Natural killer cell (primary cell): ENCODE measurements at regions not wholly inside any gene's neighbourhood (a gene's known extent, or its start where the extent isn't known, plus 50 kb on each side); places are given as distances from the start of the nearest gene placed in this dataset.

Experiments used
- ATAC-seq, 3 donors: fragments of 150-1000 bp in 2 of 3; fragments of 200-7000 bp in 1 of 3; cut with Tn5 transposase; 1 replicate in 1 of 3; 2 replicates in 2 of 3; pipeline ENCODE4 v1.10.0; 2021; ENCODE audit warnings: mild to moderate bottlenecking in 2 of 3, moderate library complexity in 2 of 3
- DNase-seq, 2 donors: peaks; one replicate each; pipeline versions ENCODE4 v3.0.0 to v3.0.0-alpha.2; 2013 to 2021; ENCODE audit warnings: mixed read lengths in 1 of 2
- H3K27ac ChIP-seq: one replicate; pipeline ENCODE4 v1.5.1; 2013; ENCODE audit warnings: mild to moderate bottlenecking, low read length
- H3K27me3 ChIP-seq: one replicate; pipeline ENCODE4 v1.6.1; 2013; ENCODE audit warnings: low read length; ENCODE audit not compliant: control insufficient read depth, insufficient read depth
- H3K36me3 ChIP-seq: one replicate; pipeline ENCODE4 v1.6.1; 2013; ENCODE audit warnings: low read length; ENCODE audit not compliant: control insufficient read depth, insufficient read depth
- H3K4me1 ChIP-seq: one replicate; pipeline ENCODE4 v1.6.1; 2013; ENCODE audit warnings: low read length; ENCODE audit not compliant: control insufficient read depth, insufficient read depth
- H3K4me3 ChIP-seq: one replicate; pipeline ENCODE4 v1.5.1; 2013; ENCODE audit warnings: low read length
- H3K9me3 ChIP-seq: one replicate; pipeline ENCODE4 v1.6.1; 2013; ENCODE audit warnings: low read length; ENCODE audit not compliant: control insufficient read depth, insufficient read depth
- H3K27ac Mint-ChIP-seq, 2 donors: one replicate each; pipeline ENCODE4 v1.8.0; 2022; ENCODE audit warnings: mild to moderate bottlenecking in 2 of 2, mixed read lengths in 2 of 2, moderate library complexity in 1 of 2
- H3K27me3 Mint-ChIP-seq, 2 donors: one replicate each; pipeline ENCODE4 v1.8.0; 2022; ENCODE audit warnings: low read depth in 2 of 2, mixed read lengths in 2 of 2
- H3K36me3 Mint-ChIP-seq: one replicate; pipeline ENCODE4 v1.8.0; 2022; ENCODE audit warnings: mixed read lengths
- H3K4me1 Mint-ChIP-seq, 2 donors: one replicate each; pipeline ENCODE4 v1.8.0; 2022; ENCODE audit warnings: mixed read lengths in 2 of 2
- H3K4me3 Mint-ChIP-seq: one replicate; pipeline ENCODE4 v1.8.0; 2022; ENCODE audit warnings: mild to moderate bottlenecking, moderate library complexity, mixed read lengths
- H3K9me3 Mint-ChIP-seq, 2 donors: one replicate each; pipeline ENCODE4 v1.8.0; 2022; ENCODE audit warnings: mixed read lengths in 2 of 2
- WGBS: methylation state at CpG from one replicate; pipeline ENCODE4 v1.1.7; 2013; ENCODE audit warnings: missing lambda C conversion rate; ENCODE audit not compliant: insufficient coverage; 5-methylcytosine and 5-hydroxymethylcytosine counted together
- intact Hi-C: fragments of 100-400 bp; cut with micrococcal nuclease; formaldehyde crosslinking; loops from one replicate; pipeline ENCODE4 v1.14.2; 2022
- TF ChIP-seq, protein P1 (sequence below): fragments of 200-600 bp; IDR thresholded peaks from one replicate; pipeline ENCODE4 v1.8.0; 2022; ENCODE audit warnings: antibody characterized with exemption

DNA sequence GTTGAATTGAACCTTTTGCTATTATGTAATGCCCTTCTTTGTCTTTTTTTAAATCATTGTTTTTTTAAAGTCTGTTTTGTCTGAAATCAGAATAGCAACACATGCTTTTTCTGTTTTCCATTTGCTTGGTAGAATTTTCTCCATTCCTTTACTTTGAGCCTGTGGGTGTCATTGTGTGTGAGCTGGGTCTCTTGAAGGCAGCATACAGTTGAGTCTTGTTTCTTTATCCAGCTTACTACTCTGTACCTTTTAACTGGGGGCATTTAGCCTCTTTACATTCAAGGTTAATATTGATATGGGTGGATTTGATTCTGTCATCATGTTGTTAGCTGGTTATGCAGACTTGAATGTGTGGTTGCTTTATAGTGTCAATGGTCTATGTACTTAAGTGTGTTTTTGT is 292.0 kb downstream of the MAP2K4 start:
- TF ChIP-seq, protein P1, sequence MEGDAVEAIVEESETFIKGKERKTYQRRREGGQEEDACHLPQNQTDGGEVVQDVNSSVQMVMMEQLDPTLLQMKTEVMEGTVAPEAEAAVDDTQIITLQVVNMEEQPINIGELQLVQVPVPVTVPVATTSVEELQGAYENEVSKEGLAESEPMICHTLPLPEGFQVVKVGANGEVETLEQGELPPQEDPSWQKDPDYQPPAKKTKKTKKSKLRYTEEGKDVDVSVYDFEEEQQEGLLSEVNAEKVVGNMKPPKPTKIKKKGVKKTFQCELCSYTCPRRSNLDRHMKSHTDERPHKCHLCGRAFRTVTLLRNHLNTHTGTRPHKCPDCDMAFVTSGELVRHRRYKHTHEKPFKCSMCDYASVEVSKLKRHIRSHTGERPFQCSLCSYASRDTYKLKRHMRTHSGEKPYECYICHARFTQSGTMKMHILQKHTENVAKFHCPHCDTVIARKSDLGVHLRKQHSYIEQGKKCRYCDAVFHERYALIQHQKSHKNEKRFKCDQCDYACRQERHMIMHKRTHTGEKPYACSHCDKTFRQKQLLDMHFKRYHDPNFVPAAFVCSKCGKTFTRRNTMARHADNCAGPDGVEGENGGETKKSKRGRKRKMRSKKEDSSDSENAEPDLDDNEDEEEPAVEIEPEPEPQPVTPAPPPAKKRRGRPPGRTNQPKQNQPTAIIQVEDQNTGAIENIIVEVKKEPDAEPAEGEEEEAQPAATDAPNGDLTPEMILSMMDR, result no peak
- Mint-ChIP-seq H3K9me3 (peaks cover 9 to 25% of the 10 kb centered on the region in 2 donors), H3K27ac (no peak overlapping the region), H3K4me3 (no peak overlapping the region), H3K4me1 (no peaks in the 10 kb centered on the region), H3K36me3 (peaks cover 18% of the 10 kb centered on the region), H3K27me3 (no peaks in the 10 kb centered on the region)
- Histone ChIP-seq H3K4me1 (no peaks in the 10 kb centered on the region), H3K9me3 (peaks cover 3% of the 10 kb centered on the region), H3K27ac (no peak overlapping the region), H3K36me3 (no peaks in the 10 kb centered on the region), H3K27me3 (no peaks in the 10 kb centered on the region), H3K4me3 (no peak overlapping the region)
- no peak for ATAC-seq
- intact Hi-C loops, result no loop called here
- DNase-seq, result no peak

DNA sequence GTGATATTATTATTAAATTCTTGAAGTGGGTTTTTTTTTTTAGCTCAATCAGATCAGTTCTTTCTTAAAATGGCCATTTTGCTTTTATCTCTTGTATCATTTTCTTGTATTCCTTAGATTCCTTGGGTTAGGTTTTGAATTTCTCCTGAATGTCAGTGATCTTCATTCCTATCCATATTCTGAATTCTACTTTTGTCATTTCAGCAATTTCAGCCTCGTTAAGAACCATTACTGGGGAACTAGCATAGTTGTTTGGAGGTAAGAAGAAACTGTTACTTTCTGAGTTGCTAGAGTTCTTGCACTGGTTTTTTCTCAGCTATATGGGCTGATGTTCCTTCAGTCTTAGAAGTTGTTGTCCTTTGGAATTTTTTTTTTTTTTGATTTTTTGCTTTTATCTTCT is 293.1 kb downstream of the MAP2K4 start:
- DNase-seq (no peak), ATAC-seq (no peak)
- H3K27ac ChIP-seq, result no peak overlapping the region
- intact Hi-C loops, result no loop called here
- no peaks in the 10 kb centered on the region for H3K36me3 ChIP-seq
- H3K4me1 Mint-ChIP-seq, result no peaks in the 10 kb centered on the region
- no peaks in the 10 kb centered on the region for H3K4me1 ChIP-seq
- 80% methylated on average over 1 of the region's 1 CpG for WGBS
- TF ChIP-seq, protein P1, result no peak
- H3K27ac Mint-ChIP-seq, result no peak overlapping the region
- H3K27me3 Mint-ChIP-seq, result no peaks in the 10 kb centered on the region
- no peak overlapping the region for H3K4me3 ChIP-seq
- H3K4me3 Mint-ChIP-seq, result no peak overlapping the region
- peaks cover 18% of the 10 kb centered on the region for H3K36me3 Mint-ChIP-seq
- peaks cover 3% of the 10 kb centered on the region for H3K9me3 ChIP-seq
- H3K9me3 Mint-ChIP-seq, result peaks cover 6 to 22% of the 10 kb centered on the region in 2 donors
- no peaks in the 10 kb centered on the region for H3K27me3 ChIP-seq

DNA sequence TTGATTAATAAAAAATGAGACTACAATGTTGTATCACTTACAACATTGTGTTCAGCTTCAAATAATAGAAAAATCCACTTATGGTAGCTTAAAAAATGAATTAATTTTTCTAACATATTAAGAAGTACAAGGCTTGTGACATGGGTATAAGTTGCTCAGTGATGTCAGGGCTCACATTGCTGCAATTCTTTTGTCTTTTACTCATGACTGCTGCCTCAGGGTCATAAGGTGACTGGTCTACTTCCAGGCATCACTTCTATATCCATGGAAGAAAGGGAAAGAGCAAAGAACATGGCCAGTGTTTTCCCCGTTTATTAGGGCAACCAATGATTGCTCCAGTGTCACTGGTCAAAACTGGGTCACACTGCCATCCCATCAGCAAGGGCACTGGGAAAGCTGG is 295.3 kb downstream of the MAP2K4 start:
- H3K27ac ChIP-seq, result no peak overlapping the region
- H3K27me3 Mint-ChIP-seq, result no peaks in the 10 kb centered on the region
- ATAC-seq (no peak), DNase-seq (no peak)
- no peaks in the 10 kb centered on the region for H3K36me3 ChIP-seq
- no peaks in the 10 kb centered on the region for H3K27me3 ChIP-seq
- intact Hi-C loops, result no loop called here
- H3K4me3 Mint-ChIP-seq, result no peak overlapping the region
- H3K4me1 ChIP-seq, result no peaks in the 10 kb centered on the region
- H3K4me1 Mint-ChIP-seq, result no peaks in the 10 kb centered on the region
- peaks cover 18% of the 10 kb centered on the region for H3K36me3 Mint-ChIP-seq
- H3K27ac Mint-ChIP-seq, result no peak overlapping the region
- no peak overlapping the region for H3K4me3 ChIP-seq
- WGBS, result 81% methylated on average over 1 of the region's 1 CpG
- H3K9me3 ChIP-seq, result peaks cover 3% of the 10 kb centered on the region
- peaks cover 11 to 21% of the 10 kb centered on the region in 2 donors for H3K9me3 Mint-ChIP-seq
- TF ChIP-seq, protein P1, result no peak

DNA sequence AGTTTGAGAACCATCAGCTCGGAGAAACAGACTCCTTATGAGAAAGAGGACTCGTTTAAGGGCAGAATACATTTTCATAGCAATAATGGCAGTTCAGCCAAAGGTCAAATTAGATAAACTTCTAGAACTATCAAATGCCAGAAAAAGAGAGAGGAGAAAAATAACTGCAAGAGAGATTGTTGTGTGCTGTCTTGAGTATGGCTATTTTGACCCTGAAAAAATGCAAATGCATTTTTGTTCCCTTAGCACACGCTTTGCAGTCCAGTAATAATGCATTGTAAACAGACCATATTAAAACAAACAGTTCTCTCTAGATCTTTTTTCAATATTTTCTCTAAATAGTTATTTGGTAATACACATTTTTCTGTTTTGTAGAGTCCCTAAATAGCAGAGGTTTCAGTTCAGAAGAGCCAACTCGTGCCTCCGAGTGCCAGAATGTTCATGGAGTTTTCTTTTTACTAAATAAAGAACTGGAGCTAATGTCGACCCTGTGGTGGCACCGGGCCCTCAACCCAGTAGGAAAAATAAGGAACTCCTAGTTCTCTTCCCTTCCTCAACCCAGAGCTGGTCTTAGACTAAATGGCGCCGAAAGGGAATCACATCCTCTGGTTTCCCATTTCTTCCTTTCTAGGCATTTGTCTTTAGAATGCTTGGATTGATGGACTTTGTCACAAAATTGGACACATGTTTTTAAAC is 298.0 kb downstream of the MAP2K4 start:
- Mint-ChIP-seq H3K4me3 (no peak overlapping the region), H3K27me3 (no peaks in the 10 kb centered on the region), H3K9me3 (peaks cover 8 to 20% of the 10 kb centered on the region in 2 donors), H3K36me3 (peaks cover 15% of the 10 kb centered on the region), H3K27ac (no peak overlapping the region), H3K4me1 (no peaks in the 10 kb centered on the region)
- intact Hi-C loops, result no loop called here
- Histone ChIP-seq H3K9me3 (peaks cover 3% of the 10 kb centered on the region), H3K27me3 (no peaks in the 10 kb centered on the region), H3K4me1 (no peaks in the 10 kb centered on the region), H3K4me3 (no peak overlapping the region), H3K36me3 (no peaks in the 10 kb centered on the region), H3K27ac (no peak overlapping the region)
- TF ChIP-seq, protein P1, result no peak
- no peak for DNase-seq
- WGBS, result 87% methylated on average over 9 of the region's 9 CpGs
- ATAC-seq, result no peak
